Neuronal stem cell (in vitro differentiated cells): ENCODE measurements at regions not wholly inside any gene's neighbourhood (a gene's known extent, or its start where the extent isn't known, plus 50 kb on each side); places are given as distances from the start of the nearest gene placed in this dataset.

Source experiments
- DNase-seq: peaks from one replicate; pipeline ENCODE4 v3.0.0-alpha.2; 2013; ENCODE audit warnings: low spot score
- H2AFZ ChIP-seq: one replicate; pipeline ENCODE4 v1.6.1; 2013; ENCODE audit warnings: mild to moderate bottlenecking, low read length, inconsistent platforms
- H2AK5ac ChIP-seq: 2 replicates; pipeline ENCODE4 v1.6.1; 2013; ENCODE audit warnings: low read depth, mild to moderate bottlenecking, inconsistent platforms, low read length, moderate library complexity, mixed read lengths
- H2BK120ac ChIP-seq: 2 replicates; pipeline ENCODE4 v1.6.1; 2013; ENCODE audit warnings: low read depth, mild to moderate bottlenecking, inconsistent platforms, low read length, moderate library complexity, mixed read lengths
- H2BK12ac ChIP-seq: one replicate; pipeline ENCODE4 v1.6.1; 2013; ENCODE audit warnings: low read length, inconsistent platforms
- H2BK15ac ChIP-seq: 2 replicates; pipeline ENCODE4 v1.6.1; 2013; ENCODE audit warnings: mild to moderate bottlenecking, low read length, inconsistent platforms, mixed read lengths
- H2BK5ac ChIP-seq: one replicate; pipeline ENCODE4 v1.6.1; 2013; ENCODE audit warnings: inconsistent platforms, mild to moderate bottlenecking, low read length, moderate library complexity
- H3K14ac ChIP-seq: one replicate; pipeline ENCODE4 v1.6.1; 2013; ENCODE audit warnings: low read length, inconsistent platforms
- H3K18ac ChIP-seq: 2 replicates; pipeline ENCODE4 v1.6.1; 2013; ENCODE audit warnings: low read length, inconsistent platforms
- H3K23ac ChIP-seq: 2 replicates; pipeline ENCODE4 v1.6.1; 2013; ENCODE audit warnings: low read depth, mild to moderate bottlenecking, mixed read lengths, low read length, inconsistent platforms; ENCODE audit not compliant: poor library complexity
- H3K27ac ChIP-seq: replicated peaks from 3 replicates; pipeline ENCODE4 v1.5.1; 2013; ENCODE audit warnings: low read length, inconsistent platforms
- H3K27me3 ChIP-seq, 3 experiments: 2 replicates each; pipeline ENCODE4 v1.6.1; 2013; ENCODE audit warnings: low read length in 3 of 3, mild to moderate bottlenecking in 2 of 3, inconsistent platforms in 1 of 3, low read depth in 1 of 3, mixed read lengths in 1 of 3, moderate library complexity in 1 of 3; ENCODE audit not compliant: control insufficient read depth in 3 of 3, insufficient read depth in 3 of 3
- H3K36me3 ChIP-seq, 2 donors: replicated peaks in 1 of 2; 2 replicates each; pipeline ENCODE4 v1.6.1; 2013; ENCODE audit warnings: low read length in 2 of 2; ENCODE audit not compliant: control insufficient read depth in 2 of 2, insufficient read depth in 2 of 2
- H3K4ac ChIP-seq: 2 replicates; pipeline ENCODE4 v1.6.1; 2013; ENCODE audit warnings: inconsistent platforms, mild to moderate bottlenecking, low read length, moderate library complexity
- H3K4me1 ChIP-seq, 2 donors: 1 replicate in 1 of 2; 2 replicates in 1 of 2; pipeline ENCODE4 v1.6.1; 2013; ENCODE audit warnings: low read length in 2 of 2, low read depth in 1 of 2; ENCODE audit not compliant: control insufficient read depth in 2 of 2, insufficient read depth in 1 of 2
- H3K4me2 ChIP-seq: one replicate; pipeline ENCODE4 v1.6.1; 2013; ENCODE audit warnings: mild to moderate bottlenecking, low read length, inconsistent platforms; ENCODE audit not compliant: insufficient read depth, poor library complexity, severe bottlenecking
- H3K4me3 ChIP-seq, 2 donors: 2 replicates each; pipeline ENCODE4 v1.5.1; 2013; ENCODE audit warnings: low read length in 2 of 2, mild to moderate bottlenecking in 2 of 2, inconsistent platforms in 1 of 2, moderate library complexity in 1 of 2
- H3K79me1 ChIP-seq: one replicate; pipeline ENCODE4 v1.6.1; 2013; ENCODE audit warnings: low read depth, mild to moderate bottlenecking, inconsistent platforms, low read length, moderate library complexity
- H3K9ac ChIP-seq: one replicate; pipeline ENCODE4 v1.6.1; 2013; ENCODE audit warnings: mild to moderate bottlenecking, low read depth, low read length, inconsistent platforms; ENCODE audit not compliant: poor library complexity
- H3K9me3 ChIP-seq, 2 donors: replicated peaks in 1 of 2; 2 replicates each; pipeline versions ENCODE3 to v1.6.1; 2013; ENCODE audit warnings: low read length in 2 of 2, mild to moderate bottlenecking in 2 of 2, inconsistent platforms in 1 of 2, low read depth in 1 of 2, mixed read lengths in 1 of 2, moderate library complexity in 1 of 2; ENCODE audit not compliant: control insufficient read depth in 2 of 2, insufficient read depth in 1 of 2
- H4K8ac ChIP-seq: one replicate; pipeline ENCODE4 v1.6.1; 2013; ENCODE audit warnings: low read depth, mild to moderate bottlenecking, inconsistent platforms, low read length, moderate library complexity
- H4K91ac ChIP-seq: one replicate; pipeline ENCODE4 v1.6.1; 2013; ENCODE audit warnings: low read length, low read depth, mild to moderate bottlenecking, inconsistent platforms; ENCODE audit not compliant: poor library complexity
- WGBS, 2 donors: extraction: QIAGEN DNeasy Blood & Tissue Kit; methylation state at CpG; one replicate each; pipeline ENCODE4 v1.1.7; 2013; ENCODE audit warnings: missing lambda C conversion rate in 2 of 2, mixed read lengths in 1 of 2; ENCODE audit not compliant: insufficient read length in 2 of 2, insufficient replicate concordance in 1 of 2; ENCODE audit errors: extremely low coverage in 2 of 2; 5-methylcytosine and 5-hydroxymethylcytosine counted together

DNA sequence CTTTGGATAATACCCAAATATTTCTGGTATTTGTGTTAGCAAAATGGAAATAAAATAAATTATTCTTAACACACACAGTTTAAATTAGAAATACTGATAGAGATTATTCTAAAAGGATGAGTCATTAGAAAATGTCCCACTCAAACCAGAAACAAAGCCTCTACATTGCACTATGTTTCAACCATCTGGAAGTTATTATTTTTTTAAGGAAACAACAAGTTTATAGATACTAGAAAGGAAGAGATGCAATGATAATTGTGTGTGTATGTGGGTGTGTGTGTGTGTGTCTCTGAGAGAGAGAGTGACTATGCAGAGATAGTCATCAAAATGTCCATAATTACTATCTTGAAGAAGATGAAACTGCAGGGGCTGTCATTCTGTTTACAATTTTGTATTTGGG is 1340.5 kb downstream of the ROBO1 start:
- Histone ChIP-seq H3K27me3 (no peaks in the 10 kb centered on the region), H3K4me2 (no peak overlapping the region), H2BK12ac (no peak overlapping the region), H3K36me3 (no peaks in the 10 kb centered on the region), H4K8ac (no peak overlapping the region), H3K27ac (no peak overlapping the region), H3K79me1 (no peaks in the 10 kb centered on the region), H3K4me3 (no peak overlapping the region), H3K9me3 (peaks cover 0 to 2% of the 10 kb centered on the region in 2 donors), H2BK5ac (no peak overlapping the region), H3K23ac (no peak overlapping the region), H2AFZ (no peak overlapping the region), H2AK5ac (no peak overlapping the region), H3K14ac (no peak overlapping the region), H3K9ac (no peak overlapping the region), H4K91ac (no peak overlapping the region), H2BK15ac (no peak overlapping the region), H3K18ac (no peak overlapping the region), H2BK120ac (no peak overlapping the region), H3K4ac (no peak overlapping the region), H3K4me1 (no peaks in the 10 kb centered on the region)
- DNase-seq, result no peak

DNA sequence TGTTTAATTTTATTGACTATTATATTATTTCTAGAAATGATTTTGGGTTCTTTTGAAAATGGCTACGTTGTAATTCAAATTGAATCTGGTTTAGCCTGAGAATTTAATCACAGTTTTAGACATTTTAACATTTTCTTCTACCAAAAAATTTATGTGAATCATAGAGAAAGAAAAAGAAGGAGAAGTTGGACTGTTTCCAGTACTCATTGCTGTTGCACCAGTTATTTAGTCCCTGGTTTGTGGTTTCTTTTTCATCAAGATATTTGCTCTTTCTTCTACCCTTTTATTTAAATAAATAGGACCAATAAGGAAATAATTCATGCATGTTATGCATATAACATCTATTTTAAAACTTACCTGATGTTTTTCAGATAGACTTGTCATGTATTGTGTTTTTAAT is 1337.1 kb downstream of the ROBO1 start:
- no peak overlapping the region for H2BK120ac ChIP-seq
- no peak overlapping the region for H3K4ac ChIP-seq
- no peaks in the 10 kb centered on the region for H3K4me1 ChIP-seq
- no peak overlapping the region for H3K27ac ChIP-seq
- no peak overlapping the region for H4K91ac ChIP-seq
- no peak overlapping the region for H2BK15ac ChIP-seq
- peaks cover 0 to 2% of the 10 kb centered on the region in 2 donors for H3K9me3 ChIP-seq
- H3K23ac ChIP-seq, result no peak overlapping the region
- H3K18ac ChIP-seq, result no peak overlapping the region
- no peaks in the 10 kb centered on the region for H3K79me1 ChIP-seq
- H2AFZ ChIP-seq, result no peak overlapping the region
- H3K4me3 ChIP-seq, result no peak overlapping the region
- no peak overlapping the region for H2AK5ac ChIP-seq
- WGBS, 2 donors, result no CpG with 5 or more reads among the region's 1 CpG
- H3K4me2 ChIP-seq, result no peak overlapping the region
- H2BK12ac ChIP-seq, result no peak overlapping the region
- no peak for DNase-seq
- H3K14ac ChIP-seq, result no peak overlapping the region
- H4K8ac ChIP-seq, result no peak overlapping the region
- no peak overlapping the region for H2BK5ac ChIP-seq
- H3K36me3 ChIP-seq, result no peaks in the 10 kb centered on the region
- no peak overlapping the region for H3K9ac ChIP-seq
- H3K27me3 ChIP-seq, result no peaks in the 10 kb centered on the region

GRCh38 chr3:78434801-78435200 is 1333.0 kb downstream of the ROBO1 start:
- no CpG with 5 or more reads among the region's 3 CpGs for WGBS, 2 donors
- no peak overlapping the region for H2BK5ac ChIP-seq

GRCh38 chr3:78455166-78455565 is 1312.6 kb downstream of the ROBO1 start:
- H2BK12ac ChIP-seq, result no peak overlapping the region
- H3K4me1 ChIP-seq, result no peaks in the 10 kb centered on the region
- H3K27me3 ChIP-seq, result no peaks in the 10 kb centered on the region
- no peak overlapping the region for H4K8ac ChIP-seq
- H2BK15ac ChIP-seq, result no peak overlapping the region
- no peak overlapping the region for H3K23ac ChIP-seq
- no peaks in the 10 kb centered on the region for H3K79me1 ChIP-seq
- no peak overlapping the region for H2AK5ac ChIP-seq
- H3K9me3 ChIP-seq, result no peaks in the 10 kb centered on the region
- no peak overlapping the region for H3K9ac ChIP-seq
- H4K91ac ChIP-seq, result no peak overlapping the region
- no CpG with 5 or more reads among the region's 1 CpG for WGBS, 2 donors
- no peak overlapping the region for H3K27ac ChIP-seq
- H3K18ac ChIP-seq, result no peak overlapping the region
- no peak overlapping the region for H2BK5ac ChIP-seq
- H3K14ac ChIP-seq, result no peak overlapping the region
- H3K4me2 ChIP-seq, result no peak overlapping the region
- H2BK120ac ChIP-seq, result no peak overlapping the region
- H3K4ac ChIP-seq, result no peak overlapping the region
- H2AFZ ChIP-seq, result no peak overlapping the region
- H3K4me3 ChIP-seq, result no peak overlapping the region
- H3K36me3 ChIP-seq, result no peaks in the 10 kb centered on the region
- DNase-seq, result no peak

More at GRCh38 chr3:78434801-78435200, 1333.0 kb downstream of the ROBO1 start:
- Histone ChIP-seq H3K9ac (no peak overlapping the region), H4K91ac (no peak overlapping the region), H2BK12ac (no peak overlapping the region), H2AK5ac (no peak overlapping the region), H3K4me1 (no peaks in the 10 kb centered on the region), H4K8ac (no peak overlapping the region), H3K4me2 (no peak overlapping the region), H2BK15ac (no peak overlapping the region), H3K79me1 (no peaks in the 10 kb centered on the region), H3K4ac (no peak overlapping the region), H3K4me3 (no peak overlapping the region), H3K27ac (no peak overlapping the region), H3K27me3 (no peaks in the 10 kb centered on the region), H3K23ac (no peak overlapping the region), H3K14ac (no peak overlapping the region), H3K9me3 (peaks cover 0 to 2% of the 10 kb centered on the region in 2 donors), H2AFZ (no peak overlapping the region), H3K18ac (no peak overlapping the region), H2BK120ac (no peak overlapping the region), H3K36me3 (no peaks in the 10 kb centered on the region)
- no peak for DNase-seq
